CD14-positive monocyte (primary cell): ENCODE measurements at regions not wholly inside any gene's neighbourhood (a gene's known extent, or its start where the extent isn't known, plus 50 kb on each side); places are given as distances from the start of the nearest gene placed in this dataset.
"Not testable (repeated sequence)": the region's sequence is repeated elsewhere in the genome, so short reads cannot be mapped to it uniquely, and the experiment has no call there.

Source experiments
- DNase-seq, 3 donors: peaks; one replicate each; pipeline ENCODE4 v3.0.0-alpha.2; 2011 to 2022
- H2AFZ ChIP-seq: 2 replicates; pipeline ENCODE4 v1.6.0; 2012; ENCODE audit warnings: mild to moderate bottlenecking, low read depth, low read length, inconsistent platforms; ENCODE audit not compliant: insufficient read depth, poor library complexity, severe bottlenecking
- H3K27ac ChIP-seq, 2 donors: 1 replicate in 1 of 2; 2 replicates in 1 of 2; pipeline ENCODE4 v1.5.1; 2012 to 2013; ENCODE audit warnings: low read length in 2 of 2, control low read depth in 1 of 2, inconsistent platforms in 1 of 2, low read depth in 1 of 2, mild to moderate bottlenecking in 1 of 2
- H3K27me3 ChIP-seq, 2 donors: one replicate each; pipeline versions ENCODE4 v1.6.0 to v1.6.1; 2011 to 2013; ENCODE audit warnings: low read length in 2 of 2; ENCODE audit not compliant: control insufficient read depth in 2 of 2, insufficient read depth in 2 of 2
- H3K36me3 ChIP-seq, 2 donors: replicated peaks in 1 of 2; 1 replicate in 1 of 2; 2 replicates in 1 of 2; pipeline versions ENCODE4 v1.5.1 to v1.6.1; 2012 to 2013; ENCODE audit warnings: low read length in 2 of 2, control low read depth in 1 of 2, inconsistent platforms in 1 of 2, mild to moderate bottlenecking in 1 of 2; ENCODE audit not compliant: insufficient read depth in 2 of 2, control insufficient read depth in 1 of 2
- H3K4me1 ChIP-seq, 2 donors: 1 replicate in 1 of 2; 2 replicates in 1 of 2; pipeline versions ENCODE4 v1.5.1 to v1.6.1; 2012 to 2013; ENCODE audit warnings: low read length in 2 of 2, control low read depth in 1 of 2, inconsistent platforms in 1 of 2, mild to moderate bottlenecking in 1 of 2, moderate library complexity in 1 of 2; ENCODE audit not compliant: insufficient read depth in 2 of 2, control insufficient read depth in 1 of 2
- H3K4me2 ChIP-seq: replicated peaks from 2 replicates; pipeline ENCODE3; 2012; ENCODE audit warnings: low read length, moderate library complexity, mild to moderate bottlenecking; ENCODE audit not compliant: poor library complexity, severe bottlenecking; ENCODE audit errors: extremely low read depth
- H3K4me3 ChIP-seq, 3 experiments: fragments of 200-600 bp in 1 of 3; sonication (generic) in 1 of 3; replicated peaks in 1 of 3; 1 replicate in 2 of 3; 2 replicates in 1 of 3; pipeline ENCODE4 v1.5.1; 2011 to 2013; ENCODE audit warnings: low read length in 3 of 3, mild to moderate bottlenecking in 3 of 3, control low read depth in 2 of 3, low read depth in 2 of 3, inconsistent platforms in 1 of 3, moderate library complexity in 1 of 3
- H3K79me2 ChIP-seq: 2 replicates; pipeline ENCODE4 v1.6.0; 2012; ENCODE audit warnings: mild to moderate bottlenecking, control low read depth, inconsistent platforms, low read length, moderate library complexity; ENCODE audit not compliant: insufficient read depth
- H3K9ac ChIP-seq: 2 replicates; pipeline ENCODE4 v1.6.0; 2017; ENCODE audit warnings: low read length, mild to moderate bottlenecking; ENCODE audit not compliant: insufficient read depth, poor library complexity, severe bottlenecking
- H3K9me3 ChIP-seq, 2 donors: replicated peaks in 1 of 2; 1 replicate in 1 of 2; 2 replicates in 1 of 2; pipeline versions ENCODE4 v1.5.1 to v1.6.1; 2012 to 2013; ENCODE audit warnings: low read length in 2 of 2, control low read depth in 1 of 2; ENCODE audit not compliant: control insufficient read depth in 1 of 2, insufficient read depth in 1 of 2
- H4K20me1 ChIP-seq: 2 replicates; pipeline ENCODE4 v1.6.0; 2012; ENCODE audit warnings: mild to moderate bottlenecking, low read length, control low read depth, moderate library complexity; ENCODE audit not compliant: insufficient read depth
- H3K27ac Mint-ChIP-seq, 7 donors: one replicate each; pipeline ENCODE4 v1.8.0; 2020; ENCODE audit warnings: mild to moderate bottlenecking in 7 of 7, mixed read lengths in 7 of 7, moderate library complexity in 6 of 7, inconsistent platforms in 2 of 7
- H3K27me3 Mint-ChIP-seq, 3 donors: one replicate each; pipeline ENCODE4 v1.8.0; 2021 to 2022; ENCODE audit warnings: low read depth in 3 of 3, mild to moderate bottlenecking in 3 of 3, mixed read lengths in 3 of 3, moderate library complexity in 3 of 3, inconsistent platforms in 1 of 3
- H3K36me3 Mint-ChIP-seq, 2 donors: one replicate each; pipeline ENCODE4 v1.8.0; 2020; ENCODE audit warnings: mixed read lengths in 2 of 2, inconsistent platforms in 1 of 2, mild to moderate bottlenecking in 1 of 2
- H3K4me1 Mint-ChIP-seq: one replicate; pipeline ENCODE4 v1.8.0; 2020; ENCODE audit warnings: mild to moderate bottlenecking, mixed read lengths
- H3K4me3 Mint-ChIP-seq, 2 donors: one replicate each; pipeline ENCODE4 v1.8.0; 2020; ENCODE audit warnings: mild to moderate bottlenecking in 2 of 2, mixed read lengths in 2 of 2, moderate library complexity in 1 of 2
- H3K9me3 Mint-ChIP-seq, 7 donors: one replicate each; pipeline ENCODE4 v1.8.0; 2020 to 2022; ENCODE audit warnings: mixed read lengths in 7 of 7, mild to moderate bottlenecking in 6 of 7, moderate library complexity in 6 of 7, inconsistent platforms in 2 of 7
- WGBS: methylation state at CpG from one replicate; pipeline ENCODE4 v1.1.5; 2013; ENCODE audit warnings: missing lambda C conversion rate; ENCODE audit not compliant: insufficient coverage; 5-methylcytosine and 5-hydroxymethylcytosine counted together
- intact Hi-C, 2 donors: fragments of 100-400 bp; cut with micrococcal nuclease; formaldehyde crosslinking; loops; one replicate each; pipeline versions ENCODE4 v1.15.0 to v1.15.1; 2023
- TF ChIP-seq, protein P1 (sequence below): fragments of 200-600 bp; IDR thresholded peaks from one replicate; pipeline ENCODE4 v1.8.0; 2022; ENCODE audit warnings: antibody characterized with exemption, mild to moderate bottlenecking

DNA sequence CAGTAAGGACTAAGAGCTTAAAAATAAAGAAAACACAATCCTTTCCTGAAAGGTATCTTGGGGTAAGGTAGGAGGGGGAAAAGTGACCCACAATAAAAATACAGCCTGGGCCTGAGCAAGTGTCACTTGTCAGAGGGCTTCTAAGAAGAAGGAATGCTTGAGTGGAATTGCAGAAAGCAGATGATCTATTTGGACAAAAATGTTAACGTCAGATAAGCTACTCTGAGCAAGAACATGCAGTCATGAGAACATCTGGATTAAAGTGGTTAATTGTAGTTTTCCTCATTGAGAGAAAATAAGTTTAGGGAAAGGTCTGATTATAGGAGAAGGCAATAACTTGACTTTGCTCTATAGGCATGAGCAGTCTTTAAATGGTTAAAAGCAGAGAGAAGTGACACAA is 581.9 kb downstream of the HTR1B start:
- intact Hi-C loops = no loop called here
- Histone ChIP-seq H3K4me1 (no peaks in the 10 kb centered on the region), H3K27ac (no peak overlapping the region), H3K36me3 (no peaks in the 10 kb centered on the region), H3K4me2 (no peak overlapping the region), H2AFZ (no peak overlapping the region), H3K9me3 (peaks cover 7 to 19% of the 10 kb centered on the region in 2 donors), H3K4me3 (no peak overlapping the region), H4K20me1 (no peaks in the 10 kb centered on the region), H3K9ac (no peak overlapping the region), H3K27me3 (no peaks in the 10 kb centered on the region), H3K79me2 (no peaks in the 10 kb centered on the region)
- H3K4me1 Mint-ChIP-seq = no peaks in the 10 kb centered on the region
- no peaks in the 10 kb centered on the region for H3K27me3 Mint-ChIP-seq
- WGBS = 100% methylated on average over 1 of the region's 1 CpG
- H3K9me3 Mint-ChIP-seq = peaks cover 3 to 17% (median 9%) of the 10 kb centered on the region in 7 donors
- H3K36me3 Mint-ChIP-seq = no peaks in the 10 kb centered on the region
- H3K27ac Mint-ChIP-seq = no peak overlapping the region
- DNase-seq = no peak
- TF ChIP-seq, protein P1, sequence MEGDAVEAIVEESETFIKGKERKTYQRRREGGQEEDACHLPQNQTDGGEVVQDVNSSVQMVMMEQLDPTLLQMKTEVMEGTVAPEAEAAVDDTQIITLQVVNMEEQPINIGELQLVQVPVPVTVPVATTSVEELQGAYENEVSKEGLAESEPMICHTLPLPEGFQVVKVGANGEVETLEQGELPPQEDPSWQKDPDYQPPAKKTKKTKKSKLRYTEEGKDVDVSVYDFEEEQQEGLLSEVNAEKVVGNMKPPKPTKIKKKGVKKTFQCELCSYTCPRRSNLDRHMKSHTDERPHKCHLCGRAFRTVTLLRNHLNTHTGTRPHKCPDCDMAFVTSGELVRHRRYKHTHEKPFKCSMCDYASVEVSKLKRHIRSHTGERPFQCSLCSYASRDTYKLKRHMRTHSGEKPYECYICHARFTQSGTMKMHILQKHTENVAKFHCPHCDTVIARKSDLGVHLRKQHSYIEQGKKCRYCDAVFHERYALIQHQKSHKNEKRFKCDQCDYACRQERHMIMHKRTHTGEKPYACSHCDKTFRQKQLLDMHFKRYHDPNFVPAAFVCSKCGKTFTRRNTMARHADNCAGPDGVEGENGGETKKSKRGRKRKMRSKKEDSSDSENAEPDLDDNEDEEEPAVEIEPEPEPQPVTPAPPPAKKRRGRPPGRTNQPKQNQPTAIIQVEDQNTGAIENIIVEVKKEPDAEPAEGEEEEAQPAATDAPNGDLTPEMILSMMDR = no peak
- no peak overlapping the region for H3K4me3 Mint-ChIP-seq

DNA sequence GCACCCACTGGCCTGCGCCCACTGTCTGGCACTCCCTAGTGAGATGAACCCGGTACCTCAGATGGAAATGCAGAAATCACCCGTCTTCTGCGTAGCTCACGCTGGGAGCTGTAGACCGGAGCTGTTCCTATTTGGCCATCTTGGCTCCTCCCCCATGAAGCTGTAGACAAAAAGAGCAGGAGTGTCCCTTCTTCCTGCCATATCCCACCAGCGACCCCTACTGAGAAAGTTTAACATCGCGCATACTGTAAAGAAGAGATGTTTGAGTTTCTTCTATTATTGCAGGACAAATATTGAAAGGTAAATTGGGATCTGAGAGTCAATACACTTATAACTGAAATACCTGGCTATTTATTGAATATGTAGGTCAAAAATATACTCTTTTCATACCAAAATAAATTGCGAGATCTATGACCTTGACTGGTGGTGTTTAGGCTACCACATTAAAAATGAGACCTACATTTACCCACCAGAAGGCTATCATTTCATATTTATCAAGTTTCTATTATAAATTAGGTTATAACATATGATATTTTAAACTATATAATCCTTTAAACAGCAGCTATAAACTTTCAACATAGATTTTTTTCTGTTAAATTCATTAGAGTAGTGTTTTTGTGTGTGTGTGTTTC is 586.3 kb downstream of the HTR1B start:
- no CpG with 5 or more reads among the region's 10 CpGs for WGBS
- H3K79me2 ChIP-seq = no peaks in the 10 kb centered on the region
- H3K27ac Mint-ChIP-seq = no peak overlapping the region

DNA sequence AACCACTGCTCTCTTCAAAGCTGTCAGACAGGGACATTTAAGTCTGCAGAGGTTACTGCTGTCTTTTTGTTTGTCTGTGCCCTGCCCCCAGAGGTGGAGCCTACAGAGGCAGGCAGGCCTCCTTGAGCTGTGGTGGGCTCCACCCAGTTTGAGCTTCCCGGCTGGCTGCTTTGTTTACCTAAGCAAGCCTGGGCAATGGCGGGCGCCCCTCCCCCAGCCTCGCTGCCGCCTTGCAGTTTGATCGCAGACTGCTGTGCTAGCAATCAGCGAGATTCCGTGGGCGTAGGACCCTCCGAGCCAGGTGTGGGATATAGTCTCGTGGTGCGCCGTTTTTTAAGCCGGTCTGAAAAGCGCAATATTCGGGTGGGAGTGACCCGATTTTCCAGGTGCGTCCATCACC is 586.9 kb downstream of the HTR1B start:
- H3K27ac ChIP-seq, H3K4me2 ChIP-seq, H3K9me3 ChIP-seq, H3K4me1 ChIP-seq, H4K20me1 ChIP-seq, H3K27me3 ChIP-seq, H3K4me3 ChIP-seq, DNase-seq, H3K4me1 Mint-ChIP-seq, H3K79me2 ChIP-seq, intact Hi-C loops, H3K36me3 ChIP-seq, H2AFZ ChIP-seq, H3K4me3 Mint-ChIP-seq, H3K27me3 Mint-ChIP-seq, H3K27ac Mint-ChIP-seq, H3K36me3 Mint-ChIP-seq, H3K9ac ChIP-seq: not testable (repeated sequence)
- H3K9me3 Mint-ChIP-seq = peaks cover 2 to 15% (median 5%) of the 10 kb centered on the region in 7 donors
- WGBS = 63% methylated on average over 2 of the region's 18 CpGs

More for the DNA sequence above, 586.3 kb downstream of the HTR1B start:
- intact Hi-C loops = no loop called here
- no peak overlapping the region for H3K4me3 ChIP-seq
- H3K27me3 ChIP-seq = no peaks in the 10 kb centered on the region
- H3K4me1 ChIP-seq = no peaks in the 10 kb centered on the region
- Mint-ChIP-seq H3K9me3 (peaks cover 2 to 15% (median 5%) of the 10 kb centered on the region in 7 donors), H3K4me3 (no peak overlapping the region), H3K4me1 (no peaks in the 10 kb centered on the region), H3K27me3 (no peaks in the 10 kb centered on the region), H3K36me3 (no peaks in the 10 kb centered on the region)
- TF ChIP-seq, protein P1 = no peak
- DNase-seq = no peak
- H3K9ac ChIP-seq = no peak overlapping the region
- H3K36me3 ChIP-seq = no peaks in the 10 kb centered on the region
- no peak overlapping the region for H2AFZ ChIP-seq
- no peaks in the 10 kb centered on the region for H4K20me1 ChIP-seq
- no peak overlapping the region for H3K4me2 ChIP-seq
- H3K9me3 ChIP-seq = peaks cover 7% of the 10 kb centered on the region in 2 donors
- no peak overlapping the region for H3K27ac ChIP-seq
